Hepatocyte (in vitro differentiated cells): ENCODE measurements at regions not wholly inside any gene's neighbourhood (a gene's known extent, or its start where the extent isn't known, plus 50 kb on each side); places are given as distances from the start of the nearest gene placed in this dataset.

Experiments
- EZH2phosphoT487 ChIP-seq: fragments of 200-600 bp; sonication (generic); IDR thresholded peaks from one replicate; pipeline ENCODE4 v1.6.1; 2018; ENCODE audit warnings: antibody characterized with exemption, mild to moderate bottlenecking, low read depth, moderate library complexity; ENCODE audit not compliant: unreplicated experiment, severe bottlenecking
- TF ChIP-seq, protein P1 (sequence below): fragments of 200-600 bp; sonication (generic); IDR thresholded peaks from 2 replicates; pipeline ENCODE4 v1.5.1; 2016; ENCODE audit warnings: antibody characterized with exemption, mild to moderate bottlenecking; ENCODE audit not compliant: poor library complexity

DNA sequence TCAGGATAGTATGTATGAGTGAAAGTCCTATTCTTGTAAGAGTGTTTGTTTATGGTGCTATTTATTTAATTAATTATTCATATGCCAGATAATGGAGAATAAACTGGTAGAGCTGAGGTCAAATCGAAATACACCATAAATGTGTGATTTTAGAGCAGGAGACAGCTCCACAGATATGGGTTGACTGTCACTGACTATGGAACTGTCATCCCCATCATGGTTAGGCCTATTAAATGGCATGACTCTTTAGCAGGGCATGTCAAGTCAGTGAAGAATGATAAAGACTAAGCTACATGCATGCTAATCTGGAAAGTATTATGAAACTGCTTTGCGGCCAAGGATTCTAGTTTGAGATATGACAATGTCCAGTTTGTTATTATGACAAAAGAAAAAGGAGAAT lies 658.6 kb downstream of the ISL1 start:
- TF ChIP-seq, protein P1, sequence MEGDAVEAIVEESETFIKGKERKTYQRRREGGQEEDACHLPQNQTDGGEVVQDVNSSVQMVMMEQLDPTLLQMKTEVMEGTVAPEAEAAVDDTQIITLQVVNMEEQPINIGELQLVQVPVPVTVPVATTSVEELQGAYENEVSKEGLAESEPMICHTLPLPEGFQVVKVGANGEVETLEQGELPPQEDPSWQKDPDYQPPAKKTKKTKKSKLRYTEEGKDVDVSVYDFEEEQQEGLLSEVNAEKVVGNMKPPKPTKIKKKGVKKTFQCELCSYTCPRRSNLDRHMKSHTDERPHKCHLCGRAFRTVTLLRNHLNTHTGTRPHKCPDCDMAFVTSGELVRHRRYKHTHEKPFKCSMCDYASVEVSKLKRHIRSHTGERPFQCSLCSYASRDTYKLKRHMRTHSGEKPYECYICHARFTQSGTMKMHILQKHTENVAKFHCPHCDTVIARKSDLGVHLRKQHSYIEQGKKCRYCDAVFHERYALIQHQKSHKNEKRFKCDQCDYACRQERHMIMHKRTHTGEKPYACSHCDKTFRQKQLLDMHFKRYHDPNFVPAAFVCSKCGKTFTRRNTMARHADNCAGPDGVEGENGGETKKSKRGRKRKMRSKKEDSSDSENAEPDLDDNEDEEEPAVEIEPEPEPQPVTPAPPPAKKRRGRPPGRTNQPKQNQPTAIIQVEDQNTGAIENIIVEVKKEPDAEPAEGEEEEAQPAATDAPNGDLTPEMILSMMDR, result no peak
- TF ChIP-seq EZH2phosphoT487, result no peak
